K562 (cell line): ENCODE measurements at regions not wholly inside any gene's neighbourhood (a gene's known extent, or its start where the extent isn't known, plus 50 kb on each side); places are given as distances from the start of the nearest gene placed in this dataset.

ENCODE experiments used
- ATAC-seq: fragments of 200-7000 bp; cut with Tn5 transposase; 3 replicates; pipeline ENCODE4 v1.9.1; 2020; ENCODE audit warnings: moderate library complexity
- BruUV-seq: library from RNA; stranded (reverse); fragments of 400-500 nt; replicated peaks from 2 replicates; lab custom pipeline; 2021; lab: Mats Ljungman, UMichigan
- CTCF ChIA-PET: fragments of 300-600 bp; formaldehyde crosslinking; extraction: SDS; loops from one replicate; lab custom pipeline; 2021; ENCODE audit warnings: low intra/inter-chr PET ratio; lab: Yijun Ruan, JAX
- POLR2A ChIA-PET: fragments of 300-600, 350-650 bp; sonication (Branson Sonifier 250); formaldehyde crosslinking; extraction: SDS; loops from one replicate; lab custom pipeline; 2021; ENCODE audit warnings: antibody characterized with exemption, inconsistent platforms; lab: Yijun Ruan, JAX
- DNase-seq, 4 experiments: peaks; one replicate each; pipeline versions ENCODE4 v3.0.0 to v3.0.0-alpha.2; 2011 to 2018; ENCODE audit warnings: low spot score in 3 of 4, mixed read lengths in 3 of 4; ENCODE audit errors: extremely low read depth in 1 of 4
- FAIRE-seq: peaks from 2 replicates; lab custom pipeline; 2011; peaks lifted over from hg19 to GRCh38; lab: Jason Lieb, UNC
- H2AFZ ChIP-seq: 2 replicates; pipeline ENCODE4 v1.6.0; 2011; ENCODE audit warnings: low read depth, low read length, control low read depth, inconsistent platforms
- H3K27ac ChIP-seq: fragments of 200-600 bp; 3 replicates; pipeline ENCODE4 v1.8.0; 2011; ENCODE audit warnings: low read depth, mild to moderate bottlenecking, control low read depth, inconsistent platforms, low read length, moderate library complexity, mixed read lengths; ENCODE audit errors: extremely low read depth
- H3K27me3 ChIP-seq, 2 experiments: fragments of 300-600 bp in 1 of 2; 2 replicates in 1 of 2; 3 replicates in 1 of 2; pipeline versions ENCODE4 v1.6.0 to v1.8.0; 2011; ENCODE audit warnings: inconsistent platforms in 2 of 2, low read length in 2 of 2, mild to moderate bottlenecking in 1 of 2, mixed read lengths in 1 of 2, moderate library complexity in 1 of 2; ENCODE audit not compliant: control insufficient read depth in 2 of 2, insufficient read depth in 2 of 2
- H3K36me3 ChIP-seq: fragments of 300-600 bp; 3 replicates; pipeline ENCODE4 v1.8.0; 2011; ENCODE audit warnings: mild to moderate bottlenecking, low read length, inconsistent platforms; ENCODE audit not compliant: control insufficient read depth, insufficient read depth
- H3K4me1 ChIP-seq, 2 experiments: fragments of 200-600 bp in 1 of 2; replicated peaks in 1 of 2; 2 replicates in 1 of 2; 3 replicates in 1 of 2; pipeline versions ENCODE4 v1.5.1 to v1.8.0; 2011; ENCODE audit warnings: inconsistent platforms in 2 of 2, low read length in 2 of 2, mild to moderate bottlenecking in 1 of 2, mixed read lengths in 1 of 2, moderate library complexity in 1 of 2; ENCODE audit not compliant: control insufficient read depth in 2 of 2, insufficient read depth in 2 of 2
- H3K4me2 ChIP-seq: 2 replicates; pipeline ENCODE4 v1.6.1; 2011; ENCODE audit warnings: low read length, control low read depth, inconsistent platforms, mixed read lengths; ENCODE audit not compliant: insufficient read depth
- H3K4me3 ChIP-seq: fragments of 200-600 bp; sonication (generic), shearing (Covaris generic); 2 replicates; pipeline ENCODE4 v1.5.1; 2016; ENCODE audit warnings: control low read depth, inconsistent platforms
- H3K79me2 ChIP-seq: fragments of 200-600 bp; 3 replicates; pipeline ENCODE4 v1.8.0; 2011; ENCODE audit warnings: low read length, inconsistent platforms; ENCODE audit not compliant: control insufficient read depth, insufficient read depth
- H3K9ac ChIP-seq, 2 experiments: 2 replicates each; pipeline versions ENCODE4 v1.6.0 to v1.6.1; 2011; ENCODE audit warnings: low read depth in 2 of 2, low read length in 2 of 2, control low read depth in 1 of 2, inconsistent platforms in 1 of 2, mild to moderate bottlenecking in 1 of 2, mixed read lengths in 1 of 2; ENCODE audit not compliant: insufficient read depth in 1 of 2
- H3K9me1 ChIP-seq: one replicate; pipeline ENCODE4 v1.6.0; 2011; ENCODE audit warnings: inconsistent platforms, mild to moderate bottlenecking, low read length, moderate library complexity; ENCODE audit not compliant: control insufficient read depth, insufficient read depth
- H3K9me3 ChIP-seq: replicated peaks from 2 replicates; pipeline ENCODE4 v1.5.1; 2011; ENCODE audit warnings: low read depth, low read length, inconsistent platforms; ENCODE audit not compliant: control insufficient read depth, insufficient read depth
- H4K20me1 ChIP-seq: replicated peaks from 2 replicates; pipeline ENCODE4 v1.6.1; 2011; ENCODE audit warnings: low read length, inconsistent platforms, mixed read lengths; ENCODE audit not compliant: control insufficient read depth, insufficient read depth
- CBX3 ChIP-seq, 2 experiments: IDR thresholded peaks; 1 replicate in 1 of 2; 2 replicates in 1 of 2; pipeline ENCODE4 v1.6.1; 2012; ENCODE audit warnings: inconsistent platforms in 2 of 2, low read length in 2 of 2, borderline replicate concordance in 1 of 2, control low read depth in 1 of 2
- ETS2 ChIP-seq: IDR thresholded peaks from 2 replicates; pipeline ENCODE4 v1.6.1; 2016; ENCODE audit warnings: borderline replicate concordance, missing genetic modification characterization, mild to moderate bottlenecking, moderate library complexity, missing compliant biosample characterization; ENCODE audit not compliant: poor library complexity, severe bottlenecking
- HDAC8 ChIP-seq: fragments of 450-650 bp; IDR thresholded peaks from 2 replicates; pipeline ENCODE4 v1.6.1; 2016; ENCODE audit warnings: mild to moderate bottlenecking, missing genetic modification characterization, moderate library complexity, missing compliant biosample characterization
- LCOR ChIP-seq: sonication (generic); formaldehyde crosslinking; IDR thresholded peaks from 2 replicates; pipeline ENCODE4 v1.8.0; 2022; ENCODE audit warnings: mild to moderate bottlenecking, missing genetic modification reagents
- MAFF ChIP-seq: IDR thresholded peaks from 2 replicates; pipeline ENCODE4 v1.6.1; 2012; ENCODE audit warnings: low read length, improper control_type of control experiment
- MXI1 ChIP-seq: IDR thresholded peaks from 2 replicates; pipeline ENCODE4 v1.6.1; 2011; ENCODE audit warnings: low read depth, mild to moderate bottlenecking, improper control_type of control experiment, low read length
- NELFE ChIP-seq: IDR thresholded peaks from 2 replicates; pipeline ENCODE4 v1.6.1; 2011; ENCODE audit warnings: mild to moderate bottlenecking; ENCODE audit not compliant: insufficient read depth, insufficient read length
- NUFIP1 ChIP-seq: fragments of 450-650 bp; IDR thresholded peaks from 2 replicates; pipeline ENCODE4 v1.6.1; 2018; ENCODE audit not compliant: partially characterized antibody
- PPARD ChIP-seq: fragments of 250-450 bp; sonication (Bioruptor Pico); IDR thresholded peaks from 2 replicates; pipeline ENCODE4 v1.8.0; 2022; ENCODE audit warnings: inconsistent platforms, mild to moderate bottlenecking, moderate library complexity
- YBX1 ChIP-seq: fragments of 450-650 bp; IDR thresholded peaks from 2 replicates; pipeline ENCODE4 v1.7.1; 2016; ENCODE audit warnings: mild to moderate bottlenecking
- ZBTB1 ChIP-seq: sonication (generic); formaldehyde crosslinking; IDR thresholded peaks from 2 replicates; pipeline ENCODE4 v1.8.1; 2023; ENCODE audit warnings: missing genetic modification reagents, low read depth, mild to moderate bottlenecking, borderline replicate concordance
- ZEB2 ChIP-seq: fragments of 450-650 bp; IDR thresholded peaks from 2 replicates; pipeline ENCODE4 v1.6.1; 2016
- WGBS: fragments of 100-300 bp; shearing (Covaris generic); methylation state at CpG from one replicate; pipeline ENCODE4 v1.1.6; 2016; ENCODE audit warnings: low coverage, mixed read lengths; ENCODE audit not compliant: insufficient coverage; ENCODE audit errors: missing lambda C conversion rate; 5-methylcytosine and 5-hydroxymethylcytosine counted together
- in situ Hi-C: fragments of 300-500 bp; cut with MboI; formaldehyde crosslinking; loops from 4 replicates; pipeline ENCODE4 v1.15.0; 2018; ENCODE audit warnings: inconsistent platforms, mixed read lengths
- intact Hi-C: fragments of 100-400 bp; cut with micrococcal nuclease; formaldehyde crosslinking; loops from 2 replicates; pipeline ENCODE4 v1.14.2; 2022
- TF ChIP-seq, protein P1 (sequence below): fragments of 450-650 bp; IDR thresholded peaks from 2 replicates; pipeline ENCODE4 v1.6.1; 2017; ENCODE audit warnings: antibody characterized with exemption, mild to moderate bottlenecking
- TF ChIP-seq, protein P2 (sequence below): fragments of 250-450 bp; sonication (Bioruptor Pico); IDR thresholded peaks from 2 replicates; pipeline ENCODE4 v1.5.0; 2021
- TF ChIP-seq, protein P3 (sequence below), 2 experiments: fragments of 250-450 bp in 1 of 2; fragments of 450-650 bp in 1 of 2; sonication (Bioruptor Pico) in 1 of 2; IDR thresholded peaks; 2 replicates each; pipeline versions ENCODE4 v1.6.1 to v1.8.0; 2016 to 2021; ENCODE audit warnings: mild to moderate bottlenecking in 2 of 2, moderate library complexity in 2 of 2, missing compliant biosample characterization in 1 of 2, missing genetic modification characterization in 1 of 2

DNA sequence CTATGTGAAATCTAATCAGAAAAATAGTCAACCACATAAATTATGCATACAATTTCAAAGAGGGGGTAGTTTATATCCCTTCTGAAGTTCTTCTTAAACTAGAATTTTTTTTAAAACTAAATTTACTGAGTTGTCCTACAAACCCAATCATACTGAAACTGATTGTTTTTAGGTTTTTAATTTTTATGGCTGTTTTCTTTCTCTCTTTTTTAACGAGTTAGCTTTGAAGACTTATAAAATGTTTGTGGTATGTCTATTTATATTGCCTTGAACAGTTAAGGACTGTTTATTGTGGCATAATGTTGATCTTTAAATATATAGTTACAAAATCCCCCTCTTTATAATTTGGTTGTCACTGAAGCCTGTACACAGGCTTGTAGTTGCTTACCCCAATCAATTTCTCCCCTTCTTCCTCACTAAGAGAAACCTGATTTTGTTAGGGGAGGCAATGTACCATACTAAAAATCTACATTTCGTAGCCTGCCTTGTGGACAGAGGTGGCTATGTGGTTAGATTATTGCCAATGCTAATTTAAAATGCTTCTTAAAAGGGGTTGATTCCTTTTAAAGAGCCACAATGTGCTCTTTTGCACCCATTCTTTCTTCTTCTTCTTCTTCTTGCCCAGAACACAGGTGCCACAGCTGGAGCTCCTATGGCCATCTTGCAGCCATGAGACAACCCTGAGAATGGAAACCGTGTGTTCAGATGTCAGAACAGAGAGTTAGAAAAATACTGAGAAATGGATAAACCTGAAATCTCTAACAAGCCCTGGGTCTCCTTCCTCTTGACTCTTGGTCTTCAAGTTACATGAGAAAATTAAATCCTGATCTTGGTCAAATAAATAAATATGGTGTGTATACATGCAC lies 102.7 kb upstream of the ZNF827 start:
- Histone ChIP-seq H3K4me2 (no peak overlapping the region), H3K4me1 (no peaks in the 10 kb centered on the region), H3K9me1 (no peaks in the 10 kb centered on the region), H3K9me3 (no peaks in the 10 kb centered on the region), H3K27ac (no peak overlapping the region), H3K4me3 (no peak overlapping the region), H3K27me3 (no peaks in the 10 kb centered on the region), H4K20me1 (no peaks in the 10 kb centered on the region), H3K36me3 (no peaks in the 10 kb centered on the region), H3K9ac (no peak overlapping the region), H2AFZ (no peak overlapping the region), H3K79me2 (no peaks in the 10 kb centered on the region)
- ATAC-seq (no peak), DNase-seq (no peak), FAIRE-seq (no peak)
- in situ Hi-C loops (no loop called here), intact Hi-C loops (no loop called here)
- 0% methylated on average over 3 of the region's 3 CpGs for WGBS
- BruUV-seq = no TSS peak
- ChIA-PET CTCF (interaction anchor here (0.6 kb wide), 1 partner anchor 83 kb away, joined by 4 read pairs; no protein-coding TSS in a partner anchor), POLR2A (no interaction called here)
- TF ChIP-seq YBX1 (no peak), LCOR (CRISPR knock-in tag) (no peak), MXI1 (no peak), ZBTB1 (CRISPR knock-in tag) (no peak), ETS2 (tag) (no peak), HDAC8 (tag) (no peak), ZEB2 (no peak), MAFF (no peak), NUFIP1 (no peak), NELFE (no peak), CBX3 (IDR thresholded peaks at IDR 0.05; ENCODE audit: borderline replicate concordance in 1 of 2, low read length in 2 of 2) (no peak), PPARD (CRISPR knock-in tag) (no peak)
- TF ChIP-seq, protein P1, sequence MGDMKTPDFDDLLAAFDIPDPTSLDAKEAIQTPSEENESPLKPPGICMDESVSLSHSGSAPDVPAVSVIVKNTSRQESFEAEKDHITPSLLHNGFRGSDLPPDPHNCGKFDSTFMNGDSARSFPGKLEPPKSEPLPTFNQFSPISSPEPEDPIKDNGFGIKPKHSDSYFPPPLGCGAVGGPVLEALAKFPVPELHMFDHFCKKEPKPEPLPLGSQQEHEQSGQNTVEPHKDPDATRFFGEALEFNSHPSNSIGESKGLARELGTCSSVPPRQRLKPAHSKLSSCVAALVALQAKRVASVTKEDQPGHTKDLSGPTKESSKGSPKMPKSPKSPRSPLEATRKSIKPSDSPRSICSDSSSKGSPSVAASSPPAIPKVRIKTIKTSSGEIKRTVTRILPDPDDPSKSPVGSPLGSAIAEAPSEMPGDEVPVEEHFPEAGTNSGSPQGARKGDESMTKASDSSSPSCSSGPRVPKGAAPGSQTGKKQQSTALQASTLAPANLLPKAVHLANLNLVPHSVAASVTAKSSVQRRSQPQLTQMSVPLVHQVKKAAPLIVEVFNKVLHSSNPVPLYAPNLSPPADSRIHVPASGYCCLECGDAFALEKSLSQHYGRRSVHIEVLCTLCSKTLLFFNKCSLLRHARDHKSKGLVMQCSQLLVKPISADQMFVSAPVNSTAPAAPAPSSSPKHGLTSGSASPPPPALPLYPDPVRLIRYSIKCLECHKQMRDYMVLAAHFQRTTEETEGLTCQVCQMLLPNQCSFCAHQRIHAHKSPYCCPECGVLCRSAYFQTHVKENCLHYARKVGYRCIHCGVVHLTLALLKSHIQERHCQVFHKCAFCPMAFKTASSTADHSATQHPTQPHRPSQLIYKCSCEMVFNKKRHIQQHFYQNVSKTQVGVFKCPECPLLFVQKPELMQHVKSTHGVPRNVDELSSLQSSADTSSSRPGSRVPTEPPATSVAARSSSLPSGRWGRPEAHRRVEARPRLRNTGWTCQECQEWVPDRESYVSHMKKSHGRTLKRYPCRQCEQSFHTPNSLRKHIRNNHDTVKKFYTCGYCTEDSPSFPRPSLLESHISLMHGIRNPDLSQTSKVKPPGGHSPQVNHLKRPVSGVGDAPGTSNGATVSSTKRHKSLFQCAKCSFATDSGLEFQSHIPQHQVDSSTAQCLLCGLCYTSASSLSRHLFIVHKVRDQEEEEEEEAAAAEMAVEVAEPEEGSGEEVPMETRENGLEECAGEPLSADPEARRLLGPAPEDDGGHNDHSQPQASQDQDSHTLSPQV = no peak
- TF ChIP-seq, protein P2, sequence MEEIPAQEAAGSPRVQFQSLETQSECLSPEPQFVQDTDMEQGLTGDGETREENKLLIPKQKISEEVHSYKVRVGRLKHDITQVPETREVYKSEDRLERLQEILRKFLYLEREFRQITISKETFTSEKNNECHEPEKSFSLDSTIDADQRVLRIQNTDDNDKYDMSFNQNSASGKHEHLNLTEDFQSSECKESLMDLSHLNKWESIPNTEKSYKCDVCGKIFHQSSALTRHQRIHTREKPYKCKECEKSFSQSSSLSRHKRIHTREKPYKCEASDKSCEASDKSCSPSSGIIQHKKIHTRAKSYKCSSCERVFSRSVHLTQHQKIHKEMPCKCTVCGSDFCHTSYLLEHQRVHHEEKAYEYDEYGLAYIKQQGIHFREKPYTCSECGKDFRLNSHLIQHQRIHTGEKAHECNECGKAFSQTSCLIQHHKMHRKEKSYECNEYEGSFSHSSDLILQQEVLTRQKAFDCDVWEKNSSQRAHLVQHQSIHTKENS (CRISPR knock-in tag) = no peak
- TF ChIP-seq, protein P3, sequence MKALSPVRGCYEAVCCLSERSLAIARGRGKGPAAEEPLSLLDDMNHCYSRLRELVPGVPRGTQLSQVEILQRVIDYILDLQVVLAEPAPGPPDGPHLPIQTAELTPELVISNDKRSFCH (CRISPR knock-in tag; IDR thresholded peaks at IDR 0.05) = no peak
- TF ChIP-seq, protein P3 (tag; IDR thresholded peaks at IDR 0.05) = no peak
